GM12878 (cell line): ENCODE measurements at regions not wholly inside any gene's neighbourhood (a gene's known extent, or its start where the extent isn't known, plus 50 kb on each side); places are given as distances from the start of the nearest gene placed in this dataset.

Experiments used
- ATAC-seq: fragments of 200-7000 bp; cut with Tn5 transposase; 3 replicates; pipeline ENCODE4 v1.9.1; 2020; ENCODE audit warnings: mild to moderate bottlenecking, moderate library complexity
- BruUV-seq: library from RNA; stranded (reverse); fragments of 400-500 nt; replicated peaks from 2 replicates; lab custom pipeline; 2021; lab: Mats Ljungman, UMichigan
- CTCF ChIA-PET: fragments of 300-600 bp; sonication (Branson Sonifier 250); formaldehyde crosslinking; extraction: SDS; loops from one replicate; lab custom pipeline; 2021; ENCODE audit warnings: inconsistent platforms; lab: Yijun Ruan, JAX
- POLR2A ChIA-PET: fragments of 350-600 bp; formaldehyde crosslinking; extraction: SDS; loops from one replicate; lab custom pipeline; 2021; ENCODE audit warnings: inconsistent platforms; lab: Charles Lee
- RAD21 ChIA-PET: fragments of 300-600 bp; sonication (Branson Sonifier 250); formaldehyde crosslinking; loops from one replicate; lab custom pipeline; 2023; ENCODE audit warnings: antibody characterized with exemption; ENCODE audit not compliant: unreplicated experiment; lab: Charles Lee
- SMC1A ChIA-PET: fragments of 300-600 bp; sonication (Branson Sonifier 250); formaldehyde crosslinking; loops from one replicate; lab custom pipeline; 2023; ENCODE audit not compliant: unreplicated experiment, uncharacterized antibody; lab: Charles Lee
- DNase-seq: peaks from one replicate; pipeline ENCODE4 v3.0.0-alpha.2; 2011; ENCODE audit warnings: low read depth, low spot score
- FAIRE-seq: peaks from 3 replicates; lab custom pipeline; 2011; peaks lifted over from hg19 to GRCh38; lab: Jason Lieb, UNC
- H2AFZ ChIP-seq: 2 replicates; pipeline ENCODE4 v1.6.0; 2011; ENCODE audit warnings: low read depth, low read length, control low read depth; ENCODE audit not compliant: control insufficient read depth
- H3K27ac ChIP-seq: 2 replicates; pipeline ENCODE4 v1.5.1; 2011; ENCODE audit warnings: control low read depth; ENCODE audit not compliant: control insufficient read depth, insufficient read depth
- H3K27me3 ChIP-seq, 2 experiments: replicated peaks in 1 of 2; 2 replicates each; pipeline versions ENCODE4 v1.6.0 to v1.6.1; 2011; ENCODE audit warnings: low read length in 1 of 2; ENCODE audit not compliant: control insufficient read depth in 2 of 2, insufficient read depth in 2 of 2
- H3K36me3 ChIP-seq, 2 experiments: 2 replicates each; pipeline ENCODE4 v1.5.1; 2011; ENCODE audit warnings: low read length in 1 of 2; ENCODE audit not compliant: control insufficient read depth in 2 of 2, insufficient read depth in 2 of 2
- H3K4me1 ChIP-seq: 2 replicates; pipeline ENCODE4 v1.6.1; 2011; ENCODE audit warnings: mild to moderate bottlenecking, low read length, moderate library complexity, mixed read lengths; ENCODE audit not compliant: control insufficient read depth, insufficient read depth
- H3K4me2 ChIP-seq: 2 replicates; pipeline ENCODE4 v1.6.0; 2011; ENCODE audit warnings: control low read depth; ENCODE audit not compliant: control insufficient read depth, insufficient read depth
- H3K4me3 ChIP-seq: fragments of 200-600 bp; sonication (generic); 2 replicates; pipeline ENCODE4 v1.5.1; 2016
- H3K79me2 ChIP-seq: 2 replicates; pipeline ENCODE4 v1.6.0; 2011; ENCODE audit warnings: low read length; ENCODE audit not compliant: control insufficient read depth, insufficient read depth
- H3K9ac ChIP-seq: 2 replicates; pipeline ENCODE4 v1.8.0; 2011; ENCODE audit warnings: low read length, control low read depth, mixed read lengths; ENCODE audit not compliant: control insufficient read depth, insufficient read depth
- H3K9me3 ChIP-seq: replicated peaks from 3 replicates; pipeline ENCODE4 v1.5.1; 2011; ENCODE audit warnings: mild to moderate bottlenecking, low read length; ENCODE audit not compliant: control insufficient read depth, insufficient read depth
- H4K20me1 ChIP-seq: 2 replicates; pipeline ENCODE4 v1.6.0; 2011; ENCODE audit not compliant: control insufficient read depth, insufficient read depth
- BACH1 ChIP-seq: fragments of 450-650 bp; IDR thresholded peaks from 2 replicates; pipeline ENCODE4 v1.6.1; 2017; ENCODE audit warnings: mild to moderate bottlenecking, borderline replicate concordance
- BCL3 ChIP-seq: IDR thresholded peaks from 2 replicates; pipeline ENCODE4 v1.6.1; 2011; ENCODE audit warnings: borderline replicate concordance, low read depth, mild to moderate bottlenecking, moderate library complexity, low read length; ENCODE audit not compliant: insufficient read depth, poor library complexity, severe bottlenecking
- BMI1 ChIP-seq: fragments of 450-650 bp; IDR thresholded peaks from 2 replicates; pipeline ENCODE4 v1.6.1; 2016; ENCODE audit warnings: mild to moderate bottlenecking, moderate library complexity, borderline replicate concordance
- GATAD2B ChIP-seq: fragments of 450-650 bp; conservative IDR thresholded peaks from 2 replicates; pipeline ENCODE4 v1.6.1; 2017; ENCODE audit warnings: low read depth, mild to moderate bottlenecking, moderate library complexity
- MYC ChIP-seq: IDR thresholded peaks from 2 replicates; pipeline ENCODE4 v1.6.1; 2011; ENCODE audit warnings: mild to moderate bottlenecking, low read length, moderate library complexity, inconsistent platforms; ENCODE audit not compliant: insufficient read depth, insufficient replicate concordance, insufficient read length, severe bottlenecking
- NFYA ChIP-seq: IDR thresholded peaks from 2 replicates; pipeline ENCODE4 v1.6.1; 2011; ENCODE audit warnings: low read depth, mild to moderate bottlenecking, low read length, improper control_type of control experiment, borderline replicate concordance
- NFYB ChIP-seq: IDR thresholded peaks from 2 replicates; pipeline ENCODE4 v1.6.1; 2011; ENCODE audit warnings: low read depth, mild to moderate bottlenecking, low read length, improper control_type of control experiment, moderate library complexity; ENCODE audit not compliant: insufficient read depth
- SPI1 ChIP-seq: IDR thresholded peaks from 2 replicates; pipeline ENCODE4 v1.6.1; 2011; ENCODE audit warnings: low read depth, mild to moderate bottlenecking, low read length, moderate library complexity, borderline replicate concordance; ENCODE audit not compliant: insufficient read depth
- SUZ12 ChIP-seq: fragments of 200-600 bp; sonication (generic); IDR thresholded peaks from one replicate; pipeline ENCODE4 v1.6.1; 2018; ENCODE audit warnings: antibody characterized with exemption, mild to moderate bottlenecking; ENCODE audit not compliant: unreplicated experiment
- ZBTB11 ChIP-seq: fragments of 450-650 bp; formaldehyde crosslinking; IDR thresholded peaks from 2 replicates; pipeline ENCODE4 v1.5.0; 2022; ENCODE audit warnings: mild to moderate bottlenecking, missing genetic modification characterization
- WGBS: methylation state at CpG from one replicate; pipeline ENCODE4 v1.1.6; 2016; ENCODE audit warnings: low lambda C conversion rate; ENCODE audit not compliant: insufficient replicate concordance, insufficient coverage; ENCODE audit errors: missing lambda C conversion rate; 5-methylcytosine and 5-hydroxymethylcytosine counted together
- in situ Hi-C: fragments of 300-500 bp; cut with MboI; formaldehyde crosslinking; loops from 9 replicates; pipeline ENCODE4 v1.14.3; 2018; ENCODE audit warnings: mixed read lengths
- intact Hi-C: fragments of 100-400 bp; cut with micrococcal nuclease; formaldehyde crosslinking; loops from one replicate; pipeline ENCODE4 v1.14.2; 2022; ENCODE audit not compliant: unreplicated experiment

- no peak for DNase-seq
- in situ Hi-C loops, result no loop called here
- no TSS peak for BruUV-seq
- WGBS, result 0% methylated on average over 1 of the region's 1 CpG
- no peaks in the 10 kb centered on the region; the same call in 1 of the 3 replicates for H3K9me3 ChIP-seq
- H3K4me2 ChIP-seq, result no peak overlapping the region
- H2AFZ ChIP-seq, result no peak overlapping the region
- H4K20me1 ChIP-seq, result no peaks in the 10 kb centered on the region
- ChIA-PET SMC1A (no interaction called here), RAD21 (no interaction called here), POLR2A (no interaction called here), CTCF (interaction anchor here (0.6 kb wide), 1 partner anchor 1180 kb away, joined by 3 read pairs; no protein-coding TSS in a partner anchor)
- H3K9ac ChIP-seq, result no peak overlapping the region
- no peak for FAIRE-seq
- ATAC-seq, result no peak
- TF ChIP-seq GATAD2B (no peak), BACH1 (no peak), NFYA (no peak), BMI1 (no peak), BCL3 (no peak), SUZ12 (no peak), MYC (no peak), ZBTB11 (no peak), SPI1 (no peak), NFYB (no peak)
- TF ChIP-seq, all 136 proteins: peak for 0
- Histone ChIP-seq H3K4me1 (no peaks in the 10 kb centered on the region), H3K79me2 (no peaks in the 10 kb centered on the region), H3K4me3 (no peak overlapping the region), H3K27ac (no peak overlapping the region), H3K36me3 (no peaks in the 10 kb centered on the region), H3K27me3 (peaks cover 3 to 4% of the 10 kb centered on the region in 2 experiments; a peak in 3 of 4 replicates)
- intact Hi-C loops, result no loop called here
Measured at GRCh38 chr15:98543237-98543636, 105.1 kb upstream of the IGF1R start.
